K562 (cell line): ENCODE measurements at regions not wholly inside any gene's neighbourhood (a gene's known extent, or its start where the extent isn't known, plus 50 kb on each side); places are given as distances from the start of the nearest gene placed in this dataset.

Source experiments
- ATAC-seq: fragments of 200-7000 bp; cut with Tn5 transposase; 3 replicates; pipeline ENCODE4 v1.9.1; 2020; ENCODE audit warnings: moderate library complexity
- BruUV-seq: library from RNA; stranded (reverse); fragments of 400-500 nt; replicated peaks from 2 replicates; lab custom pipeline; 2021; lab: Mats Ljungman, UMichigan
- CTCF ChIA-PET: fragments of 300-600 bp; formaldehyde crosslinking; extraction: SDS; loops from one replicate; lab custom pipeline; 2021; ENCODE audit warnings: low intra/inter-chr PET ratio; lab: Yijun Ruan, JAX
- POLR2A ChIA-PET: fragments of 300-600, 350-650 bp; sonication (Branson Sonifier 250); formaldehyde crosslinking; extraction: SDS; loops from one replicate; lab custom pipeline; 2021; ENCODE audit warnings: antibody characterized with exemption, inconsistent platforms; lab: Yijun Ruan, JAX
- DNase-seq, 4 experiments: peaks; one replicate each; pipeline versions ENCODE4 v3.0.0 to v3.0.0-alpha.2; 2011 to 2018; ENCODE audit warnings: low spot score in 3 of 4, mixed read lengths in 3 of 4; ENCODE audit errors: extremely low read depth in 1 of 4
- FAIRE-seq: peaks from 2 replicates; lab custom pipeline; 2011; peaks lifted over from hg19 to GRCh38; lab: Jason Lieb, UNC
- H2AFZ ChIP-seq: 2 replicates; pipeline ENCODE4 v1.6.0; 2011; ENCODE audit warnings: low read depth, low read length, control low read depth, inconsistent platforms
- H3K27ac ChIP-seq: fragments of 200-600 bp; 3 replicates; pipeline ENCODE4 v1.8.0; 2011; ENCODE audit warnings: low read depth, mild to moderate bottlenecking, control low read depth, inconsistent platforms, low read length, moderate library complexity, mixed read lengths; ENCODE audit errors: extremely low read depth
- H3K27me3 ChIP-seq, 2 experiments: fragments of 300-600 bp in 1 of 2; 2 replicates in 1 of 2; 3 replicates in 1 of 2; pipeline versions ENCODE4 v1.6.0 to v1.8.0; 2011; ENCODE audit warnings: inconsistent platforms in 2 of 2, low read length in 2 of 2, mild to moderate bottlenecking in 1 of 2, mixed read lengths in 1 of 2, moderate library complexity in 1 of 2; ENCODE audit not compliant: control insufficient read depth in 2 of 2, insufficient read depth in 2 of 2
- H3K36me3 ChIP-seq: fragments of 300-600 bp; 3 replicates; pipeline ENCODE4 v1.8.0; 2011; ENCODE audit warnings: mild to moderate bottlenecking, low read length, inconsistent platforms; ENCODE audit not compliant: control insufficient read depth, insufficient read depth
- H3K4me1 ChIP-seq, 2 experiments: fragments of 200-600 bp in 1 of 2; replicated peaks in 1 of 2; 2 replicates in 1 of 2; 3 replicates in 1 of 2; pipeline versions ENCODE4 v1.5.1 to v1.8.0; 2011; ENCODE audit warnings: inconsistent platforms in 2 of 2, low read length in 2 of 2, mild to moderate bottlenecking in 1 of 2, mixed read lengths in 1 of 2, moderate library complexity in 1 of 2; ENCODE audit not compliant: control insufficient read depth in 2 of 2, insufficient read depth in 2 of 2
- H3K4me2 ChIP-seq: 2 replicates; pipeline ENCODE4 v1.6.1; 2011; ENCODE audit warnings: low read length, control low read depth, inconsistent platforms, mixed read lengths; ENCODE audit not compliant: insufficient read depth
- H3K4me3 ChIP-seq: fragments of 200-600 bp; sonication (generic), shearing (Covaris generic); 2 replicates; pipeline ENCODE4 v1.5.1; 2016; ENCODE audit warnings: control low read depth, inconsistent platforms
- H3K79me2 ChIP-seq: fragments of 200-600 bp; 3 replicates; pipeline ENCODE4 v1.8.0; 2011; ENCODE audit warnings: low read length, inconsistent platforms; ENCODE audit not compliant: control insufficient read depth, insufficient read depth
- H3K9ac ChIP-seq, 2 experiments: 2 replicates each; pipeline versions ENCODE4 v1.6.0 to v1.6.1; 2011; ENCODE audit warnings: low read depth in 2 of 2, low read length in 2 of 2, control low read depth in 1 of 2, inconsistent platforms in 1 of 2, mild to moderate bottlenecking in 1 of 2, mixed read lengths in 1 of 2; ENCODE audit not compliant: insufficient read depth in 1 of 2
- H3K9me1 ChIP-seq: one replicate; pipeline ENCODE4 v1.6.0; 2011; ENCODE audit warnings: inconsistent platforms, mild to moderate bottlenecking, low read length, moderate library complexity; ENCODE audit not compliant: control insufficient read depth, insufficient read depth
- H3K9me3 ChIP-seq: replicated peaks from 2 replicates; pipeline ENCODE4 v1.5.1; 2011; ENCODE audit warnings: low read depth, low read length, inconsistent platforms; ENCODE audit not compliant: control insufficient read depth, insufficient read depth
- H4K20me1 ChIP-seq: replicated peaks from 2 replicates; pipeline ENCODE4 v1.6.1; 2011; ENCODE audit warnings: low read length, inconsistent platforms, mixed read lengths; ENCODE audit not compliant: control insufficient read depth, insufficient read depth
- ATF1 ChIP-seq, 2 experiments: fragments of 450-650 bp in 1 of 2; IDR thresholded peaks; 2 replicates each; pipeline ENCODE4 v1.6.1; 2016; ENCODE audit warnings: missing compliant biosample characterization in 1 of 2, missing genetic modification characterization in 1 of 2
- CSDE1 ChIP-seq, 2 experiments: fragments of 450-650 bp; IDR thresholded peaks; 2 replicates each; pipeline ENCODE4 v1.6.1; 2016; ENCODE audit warnings: mild to moderate bottlenecking in 1 of 2
- DMBX1 ChIP-seq: fragments of 250-450 bp; sonication (Bioruptor Pico); IDR thresholded peaks from 2 replicates; pipeline ENCODE4 v1.8.0; 2022; ENCODE audit warnings: inconsistent platforms, mild to moderate bottlenecking, moderate library complexity, borderline replicate concordance
- MCM7 ChIP-seq, 2 experiments: fragments of 450-650 bp; IDR thresholded peaks; 2 replicates each; pipeline ENCODE4 v1.6.1; 2016 to 2018
- NR2C2 ChIP-seq, 2 experiments: fragments of 200-800 bp in 1 of 2; sonication (Bioruptor generic) in 1 of 2; sonication (generic) in 1 of 2; formaldehyde crosslinking in 1 of 2; IDR thresholded peaks; 2 replicates each; pipeline versions ENCODE4 v1.6.1 to v1.8.0; 2016 to 2022; ENCODE audit warnings: mild to moderate bottlenecking in 1 of 2, missing compliant biosample characterization in 1 of 2, missing genetic modification characterization in 1 of 2, missing genetic modification reagents in 1 of 2
- PCBP1 ChIP-seq: fragments of 200-400 bp; formaldehyde crosslinking; IDR thresholded peaks from 2 replicates; pipeline ENCODE4 v1.6.1; 2018; ENCODE audit warnings: mild to moderate bottlenecking, low read depth, low read length; ENCODE audit not compliant: poor library complexity, severe bottlenecking
- POLR2H ChIP-seq: IDR thresholded peaks from 2 replicates; pipeline ENCODE4 v1.6.1; 2016; ENCODE audit warnings: missing genetic modification characterization, low read depth, mild to moderate bottlenecking, control low read depth, missing compliant biosample characterization, moderate library complexity
- ZNF146 ChIP-seq: IDR thresholded peaks from one replicate; pipeline ENCODE4 v1.6.1; 2018; ENCODE audit warnings: missing compliant biosample characterization; ENCODE audit not compliant: unreplicated experiment
- WGBS: fragments of 100-300 bp; shearing (Covaris generic); methylation state at CpG from one replicate; pipeline ENCODE4 v1.1.6; 2016; ENCODE audit warnings: low coverage, mixed read lengths; ENCODE audit not compliant: insufficient coverage; ENCODE audit errors: missing lambda C conversion rate; 5-methylcytosine and 5-hydroxymethylcytosine counted together
- in situ Hi-C: fragments of 300-500 bp; cut with MboI; formaldehyde crosslinking; loops from 4 replicates; pipeline ENCODE4 v1.15.0; 2018; ENCODE audit warnings: inconsistent platforms, mixed read lengths
- intact Hi-C: fragments of 100-400 bp; cut with micrococcal nuclease; formaldehyde crosslinking; loops from 2 replicates; pipeline ENCODE4 v1.14.2; 2022
- TF ChIP-seq, protein P1 (sequence below): sonication (generic); formaldehyde crosslinking; IDR thresholded peaks from 2 replicates; pipeline ENCODE4 v1.8.0; 2023; ENCODE audit warnings: missing genetic modification reagents, mild to moderate bottlenecking, borderline replicate concordance
- TF ChIP-seq, protein P2 (sequence below), 3 experiments: fragments of 200-800 bp in 1 of 3; fragments of 250-450 bp in 1 of 3; fragments of 450-650 bp in 1 of 3; sonication (Bioruptor Pico) in 1 of 3; sonication (Bioruptor generic) in 1 of 3; formaldehyde crosslinking in 1 of 3; IDR thresholded peaks; 2 replicates each; pipeline versions ENCODE4 v1.6.1 to v1.8.0; 2016 to 2022; ENCODE audit warnings: mild to moderate bottlenecking in 2 of 3, missing genetic modification characterization in 2 of 3, missing compliant biosample characterization in 1 of 3, moderate library complexity in 1 of 3
- TF ChIP-seq, protein P3 (sequence below): fragments of 450-650 bp; IDR thresholded peaks from 2 replicates; pipeline ENCODE4 v1.7.0; 2016; ENCODE audit warnings: borderline replicate concordance

DNA sequence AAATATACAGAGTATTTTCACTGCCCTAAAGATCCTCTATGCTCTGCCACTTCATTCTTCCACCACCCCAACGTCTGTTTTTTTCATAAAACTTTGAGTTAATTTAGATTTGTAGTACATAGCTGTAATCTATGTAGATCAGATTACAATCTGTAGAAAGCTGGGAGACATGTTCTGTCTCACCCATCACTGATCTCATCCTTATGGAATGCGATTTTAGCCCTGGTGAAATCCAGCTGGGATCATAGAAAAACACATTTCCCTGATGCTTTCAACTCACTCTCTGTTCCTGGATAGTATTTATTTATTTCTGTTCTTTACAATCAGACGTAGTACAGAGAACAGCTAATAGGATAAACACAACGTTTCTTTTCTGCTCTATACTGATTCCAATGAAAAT is 521.0 kb downstream of the KIF20B start:
- no peaks in the 10 kb centered on the region for H4K20me1 ChIP-seq
- in situ Hi-C loops = no loop called here
- H3K27ac ChIP-seq = no peak overlapping the region
- ATAC-seq (no peak), FAIRE-seq (no peak), DNase-seq (no peak)
- H3K79me2 ChIP-seq = no peaks in the 10 kb centered on the region
- H3K4me2 ChIP-seq = no peak overlapping the region
- 0% methylated on average over 4 of the region's 4 CpGs for WGBS
- H3K4me1 ChIP-seq = no peaks in the 10 kb centered on the region
- no peaks in the 10 kb centered on the region for H3K36me3 ChIP-seq
- BruUV-seq = no TSS peak
- no peak overlapping the region for H3K9ac ChIP-seq
- H3K9me1 ChIP-seq = no peaks in the 10 kb centered on the region
- ChIA-PET POLR2A (no interaction called here), CTCF (no interaction called here)
- no peaks in the 10 kb centered on the region for H3K9me3 ChIP-seq
- no peak overlapping the region for H3K4me3 ChIP-seq
- H2AFZ ChIP-seq = no peak overlapping the region
- intact Hi-C loops = no loop called here
- no peaks in the 10 kb centered on the region for H3K27me3 ChIP-seq
- TF ChIP-seq NR2C2 (CRISPR knock-in tag; IDR thresholded peaks at IDR 0.05) (no peak), NR2C2 (tag; IDR thresholded peaks at IDR 0.05) (no peak), MCM7 (IDR thresholded peaks at IDR 0.05) (no peak), ZNF146 (CRISPR knock-in tag) (no peak), PCBP1 (no peak), CSDE1 (IDR thresholded peaks at IDR 0.05) (no peak), ATF1 (CRISPR knock-in tag; IDR thresholded peaks at IDR 0.05) (no peak), ATF1 (tag; IDR thresholded peaks at IDR 0.05) (no peak), POLR2H (no peak), DMBX1 (no peak)
- TF ChIP-seq, protein P1, sequence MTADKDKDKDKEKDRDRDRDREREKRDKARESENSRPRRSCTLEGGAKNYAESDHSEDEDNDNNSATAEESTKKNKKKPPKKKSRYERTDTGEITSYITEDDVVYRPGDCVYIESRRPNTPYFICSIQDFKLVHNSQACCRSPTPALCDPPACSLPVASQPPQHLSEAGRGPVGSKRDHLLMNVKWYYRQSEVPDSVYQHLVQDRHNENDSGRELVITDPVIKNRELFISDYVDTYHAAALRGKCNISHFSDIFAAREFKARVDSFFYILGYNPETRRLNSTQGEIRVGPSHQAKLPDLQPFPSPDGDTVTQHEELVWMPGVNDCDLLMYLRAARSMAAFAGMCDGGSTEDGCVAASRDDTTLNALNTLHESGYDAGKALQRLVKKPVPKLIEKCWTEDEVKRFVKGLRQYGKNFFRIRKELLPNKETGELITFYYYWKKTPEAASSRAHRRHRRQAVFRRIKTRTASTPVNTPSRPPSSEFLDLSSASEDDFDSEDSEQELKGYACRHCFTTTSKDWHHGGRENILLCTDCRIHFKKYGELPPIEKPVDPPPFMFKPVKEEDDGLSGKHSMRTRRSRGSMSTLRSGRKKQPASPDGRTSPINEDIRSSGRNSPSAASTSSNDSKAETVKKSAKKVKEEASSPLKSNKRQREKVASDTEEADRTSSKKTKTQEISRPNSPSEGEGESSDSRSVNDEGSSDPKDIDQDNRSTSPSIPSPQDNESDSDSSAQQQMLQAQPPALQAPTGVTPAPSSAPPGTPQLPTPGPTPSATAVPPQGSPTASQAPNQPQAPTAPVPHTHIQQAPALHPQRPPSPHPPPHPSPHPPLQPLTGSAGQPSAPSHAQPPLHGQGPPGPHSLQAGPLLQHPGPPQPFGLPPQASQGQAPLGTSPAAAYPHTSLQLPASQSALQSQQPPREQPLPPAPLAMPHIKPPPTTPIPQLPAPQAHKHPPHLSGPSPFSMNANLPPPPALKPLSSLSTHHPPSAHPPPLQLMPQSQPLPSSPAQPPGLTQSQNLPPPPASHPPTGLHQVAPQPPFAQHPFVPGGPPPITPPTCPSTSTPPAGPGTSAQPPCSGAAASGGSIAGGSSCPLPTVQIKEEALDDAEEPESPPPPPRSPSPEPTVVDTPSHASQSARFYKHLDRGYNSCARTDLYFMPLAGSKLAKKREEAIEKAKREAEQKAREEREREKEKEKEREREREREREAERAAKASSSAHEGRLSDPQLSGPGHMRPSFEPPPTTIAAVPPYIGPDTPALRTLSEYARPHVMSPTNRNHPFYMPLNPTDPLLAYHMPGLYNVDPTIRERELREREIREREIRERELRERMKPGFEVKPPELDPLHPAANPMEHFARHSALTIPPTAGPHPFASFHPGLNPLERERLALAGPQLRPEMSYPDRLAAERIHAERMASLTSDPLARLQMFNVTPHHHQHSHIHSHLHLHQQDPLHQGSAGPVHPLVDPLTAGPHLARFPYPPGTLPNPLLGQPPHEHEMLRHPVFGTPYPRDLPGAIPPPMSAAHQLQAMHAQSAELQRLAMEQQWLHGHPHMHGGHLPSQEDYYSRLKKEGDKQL (CRISPR knock-in tag) = no peak
- TF ChIP-seq, protein P2, sequence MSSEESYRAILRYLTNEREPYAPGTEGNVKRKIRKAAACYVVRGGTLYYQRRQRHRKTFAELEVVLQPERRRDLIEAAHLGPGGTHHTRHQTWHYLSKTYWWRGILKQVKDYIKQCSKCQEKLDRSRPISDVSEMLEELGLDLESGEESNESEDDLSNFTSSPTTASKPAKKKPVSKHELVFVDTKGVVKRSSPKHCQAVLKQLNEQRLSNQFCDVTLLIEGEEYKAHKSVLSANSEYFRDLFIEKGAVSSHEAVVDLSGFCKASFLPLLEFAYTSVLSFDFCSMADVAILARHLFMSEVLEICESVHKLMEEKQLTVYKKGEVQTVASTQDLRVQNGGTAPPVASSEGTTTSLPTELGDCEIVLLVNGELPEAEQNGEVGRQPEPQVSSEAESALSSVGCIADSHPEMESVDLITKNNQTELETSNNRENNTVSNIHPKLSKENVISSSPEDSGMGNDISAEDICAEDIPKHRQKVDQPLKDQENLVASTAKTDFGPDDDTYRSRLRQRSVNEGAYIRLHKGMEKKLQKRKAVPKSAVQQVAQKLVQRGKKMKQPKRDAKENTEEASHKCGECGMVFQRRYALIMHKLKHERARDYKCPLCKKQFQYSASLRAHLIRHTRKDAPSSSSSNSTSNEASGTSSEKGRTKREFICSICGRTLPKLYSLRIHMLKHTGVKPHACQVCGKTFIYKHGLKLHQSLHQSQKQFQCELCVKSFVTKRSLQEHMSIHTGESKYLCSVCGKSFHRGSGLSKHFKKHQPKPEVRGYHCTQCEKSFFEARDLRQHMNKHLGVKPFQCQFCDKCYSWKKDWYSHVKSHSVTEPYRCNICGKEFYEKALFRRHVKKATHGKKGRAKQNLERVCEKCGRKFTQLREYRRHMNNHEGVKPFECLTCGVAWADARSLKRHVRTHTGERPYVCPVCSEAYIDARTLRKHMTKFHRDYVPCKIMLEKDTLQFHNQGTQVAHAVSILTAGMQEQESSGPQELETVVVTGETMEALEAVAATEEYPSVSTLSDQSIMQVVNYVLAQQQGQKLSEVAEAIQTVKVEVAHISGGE (CRISPR knock-in tag; IDR thresholded peaks at IDR 0.05) = no peak
- TF ChIP-seq, protein P3, sequence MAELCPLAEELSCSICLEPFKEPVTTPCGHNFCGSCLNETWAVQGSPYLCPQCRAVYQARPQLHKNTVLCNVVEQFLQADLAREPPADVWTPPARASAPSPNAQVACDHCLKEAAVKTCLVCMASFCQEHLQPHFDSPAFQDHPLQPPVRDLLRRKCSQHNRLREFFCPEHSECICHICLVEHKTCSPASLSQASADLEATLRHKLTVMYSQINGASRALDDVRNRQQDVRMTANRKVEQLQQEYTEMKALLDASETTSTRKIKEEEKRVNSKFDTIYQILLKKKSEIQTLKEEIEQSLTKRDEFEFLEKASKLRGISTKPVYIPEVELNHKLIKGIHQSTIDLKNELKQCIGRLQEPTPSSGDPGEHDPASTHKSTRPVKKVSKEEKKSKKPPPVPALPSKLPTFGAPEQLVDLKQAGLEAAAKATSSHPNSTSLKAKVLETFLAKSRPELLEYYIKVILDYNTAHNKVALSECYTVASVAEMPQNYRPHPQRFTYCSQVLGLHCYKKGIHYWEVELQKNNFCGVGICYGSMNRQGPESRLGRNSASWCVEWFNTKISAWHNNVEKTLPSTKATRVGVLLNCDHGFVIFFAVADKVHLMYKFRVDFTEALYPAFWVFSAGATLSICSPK = no peak
